ENCODE measurements at regions not wholly inside any gene's neighbourhood (a gene's known extent, or its start where the extent isn't known, plus 50 kb on each side); places are given as distances from the start of the nearest gene placed in this dataset.
"Not testable (repeated sequence)": the region's sequence is repeated elsewhere in the genome, so short reads cannot be mapped to it uniquely, and the experiment has no call there.

- DNase-seq = no peak
Measured at GRCh38 chr20:56875052-56875659, 246.1 kb downstream of the TFAP2C start.

DNA sequence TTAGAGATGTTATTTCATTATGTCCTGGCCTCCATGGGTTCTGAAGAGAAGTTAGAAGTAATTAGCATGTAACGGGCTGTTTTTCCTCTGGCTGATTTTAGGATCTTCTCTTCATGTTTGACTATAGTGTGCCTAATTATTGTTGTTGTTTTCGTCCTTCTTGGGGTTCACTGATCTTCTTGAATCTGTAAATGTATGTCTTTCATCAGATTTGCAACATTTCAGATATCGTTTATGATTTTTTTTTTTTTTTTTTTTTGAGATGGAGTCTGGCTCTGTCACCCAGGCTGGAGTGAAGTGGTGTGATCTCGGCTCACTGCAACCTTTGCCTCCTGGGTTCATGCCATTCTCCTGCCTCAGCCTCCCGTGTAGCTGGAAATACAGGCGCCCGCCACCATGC, 246.7 kb downstream of the TFAP2C start:
- no peak for DNase-seq

DNA sequence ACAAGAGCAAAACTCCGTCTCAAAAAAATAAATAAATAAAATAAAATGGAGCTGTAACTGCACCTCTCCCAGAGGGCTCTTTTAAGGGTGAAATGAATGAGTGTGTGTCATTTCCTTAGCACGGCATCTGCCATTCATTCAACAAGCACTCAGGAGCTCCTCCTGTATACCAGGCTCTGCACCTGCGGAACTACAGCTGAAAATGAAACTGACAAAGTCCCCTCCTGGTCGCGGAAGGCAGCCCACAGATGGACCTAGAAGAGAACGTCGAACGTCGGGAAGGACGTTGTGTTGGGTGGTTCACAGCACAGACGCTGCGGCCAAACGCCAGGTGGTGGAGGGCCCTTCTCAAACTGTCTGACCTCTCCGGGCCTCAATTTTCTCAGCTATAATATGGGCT, 256.4 kb downstream of the TFAP2C start:
- no peak for DNase-seq

- no peak for DNase-seq
Measured at GRCh38 chr20:56890011-56890410, 260.9 kb downstream of the TFAP2C start.

DNA sequence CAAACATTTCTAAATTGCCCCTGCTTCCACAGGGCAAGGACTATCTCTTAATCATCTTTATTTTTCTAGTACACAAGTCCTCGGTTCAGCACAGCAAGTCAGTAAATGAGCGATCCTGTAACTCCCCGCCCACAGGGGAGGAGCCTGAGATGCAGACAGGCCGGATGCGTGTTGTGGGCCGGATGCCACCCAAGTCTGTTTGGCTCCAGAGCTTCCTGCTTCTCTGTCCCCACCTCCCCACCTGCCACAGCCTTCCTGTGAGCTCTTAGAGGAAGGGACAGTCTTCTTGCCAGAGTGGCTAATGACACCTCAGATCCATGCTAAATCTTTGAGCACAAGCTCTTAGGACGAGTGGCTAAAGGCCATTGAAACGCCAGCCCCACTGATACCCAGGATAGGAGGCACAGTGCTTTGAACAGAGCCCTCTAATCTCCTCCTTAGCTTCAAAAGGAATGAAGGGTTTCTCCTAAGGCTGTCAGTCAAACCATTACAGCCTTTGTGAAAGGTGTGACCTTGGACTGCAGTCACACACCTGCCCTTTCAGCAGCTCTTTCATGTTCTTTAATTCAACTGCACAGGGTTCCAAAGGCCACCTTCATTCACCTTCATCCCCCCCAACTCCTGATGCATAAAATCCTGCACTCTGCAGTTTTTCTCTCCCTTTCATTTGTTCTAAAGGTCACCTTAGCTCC, 264.3 kb downstream of the TFAP2C start:
- DNase-seq = no peak

DNA sequence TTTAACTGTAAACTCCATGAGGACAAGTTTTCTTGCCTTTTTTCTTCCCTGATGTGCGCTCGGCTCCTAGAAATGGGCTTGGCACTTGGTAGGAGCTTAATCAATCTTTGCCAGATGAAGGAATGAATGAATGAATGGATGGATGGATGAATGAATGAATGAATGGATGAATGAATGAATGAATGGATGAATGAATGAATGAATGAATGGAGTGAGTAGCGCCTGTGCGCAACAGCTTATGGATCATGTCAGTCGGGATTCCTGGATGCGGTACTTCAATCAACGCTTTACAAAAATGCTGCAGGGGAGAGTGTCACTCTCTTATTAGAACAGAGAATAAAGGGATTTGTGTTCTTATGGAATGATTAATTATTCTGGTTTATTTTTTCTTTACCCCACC, 267.3 kb downstream of the TFAP2C start:
- no peak for DNase-seq

GRCh38 chr20:56897318-56897957, 268.3 kb downstream of the TFAP2C start:
- DNase-seq = no peak

DNA sequence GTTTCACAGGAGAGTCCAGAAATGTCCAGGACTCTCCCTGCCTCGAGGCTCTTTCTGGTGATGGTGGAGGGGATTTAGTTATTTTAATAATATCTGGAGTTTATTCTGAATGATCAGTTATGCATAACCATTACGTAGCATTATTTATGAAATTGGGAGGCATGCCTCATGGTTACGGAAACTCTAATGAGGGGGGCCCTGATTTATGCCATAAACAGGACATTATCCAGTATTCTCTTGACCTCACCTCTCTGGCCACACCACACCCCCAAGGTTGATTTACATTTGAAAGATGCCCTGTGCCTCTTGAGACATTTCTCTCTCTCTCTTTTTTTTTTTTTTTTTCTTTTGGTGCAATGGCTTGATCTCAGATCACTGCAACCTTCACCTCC, 268.8 kb downstream of the TFAP2C start:
- DNase-seq = no peak

DNA sequence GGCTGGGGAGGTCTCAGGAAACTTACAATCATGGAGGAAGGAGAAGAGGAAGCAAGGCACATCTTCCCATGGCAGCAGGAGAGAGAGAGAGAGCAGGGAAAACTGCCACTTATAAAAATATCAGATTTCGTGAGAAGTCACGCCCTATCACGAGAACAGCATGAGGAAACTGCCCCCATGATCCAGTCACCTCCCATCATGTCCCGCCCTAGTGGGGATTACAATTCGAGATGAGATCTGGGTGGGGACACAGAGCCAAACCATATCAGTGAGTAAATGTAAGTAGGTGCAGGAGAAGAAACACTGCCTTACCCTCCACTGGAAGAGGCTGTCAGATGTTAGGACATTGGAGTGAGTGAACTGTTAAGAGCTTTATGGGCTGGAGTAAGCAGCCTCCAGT, 270.4 kb downstream of the TFAP2C start:
- DNase-seq = no peak

- no peak for DNase-seq
Measured at GRCh38 chr20:56900252-56900651, 271.1 kb downstream of the TFAP2C start.

GRCh38 chr20:56903421-56903820, 274.3 kb downstream of the TFAP2C start:
- no peak for DNase-seq

- no peak for DNase-seq
Measured at GRCh38 chr20:56903858-56904257, 274.8 kb downstream of the TFAP2C start.

DNA sequence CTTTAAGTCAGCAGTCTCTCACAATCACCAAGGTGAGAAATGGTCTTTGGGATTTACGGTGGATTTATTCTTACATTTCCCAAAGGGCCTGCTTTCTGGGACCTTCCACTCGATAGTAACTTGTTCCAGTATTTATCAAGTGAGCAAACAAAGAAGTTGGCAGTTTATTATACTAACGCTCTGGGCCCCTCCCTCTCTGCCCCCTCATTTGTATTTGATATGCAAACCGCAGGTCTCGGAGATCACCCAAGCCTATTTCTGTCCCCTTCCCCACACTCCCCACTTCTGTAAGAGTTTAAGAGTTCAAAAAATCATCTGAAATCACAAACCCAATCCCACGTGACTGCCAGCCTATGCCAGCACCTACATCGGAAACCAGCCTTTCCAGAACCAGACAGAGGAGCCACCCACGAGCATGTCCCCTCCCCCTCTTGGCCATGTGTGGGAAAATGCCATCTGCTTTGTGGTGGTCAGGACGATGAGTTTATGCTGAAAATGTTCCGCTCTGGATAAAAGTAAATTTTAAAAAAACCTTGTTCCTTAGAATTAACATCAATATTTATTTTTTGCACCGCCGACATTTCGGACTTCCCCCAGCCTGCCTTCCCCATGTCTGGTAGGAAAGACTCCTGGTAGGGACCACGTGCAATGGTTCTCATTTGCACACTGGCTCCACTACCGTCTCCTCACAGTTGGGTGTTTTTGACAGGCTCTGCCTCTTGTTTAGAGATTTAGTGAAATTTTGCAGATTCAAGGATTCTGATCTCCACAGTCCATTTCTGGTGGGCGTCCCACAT, 281.0 kb downstream of the TFAP2C start:
- DNase-seq = no peak

- DNase-seq = no peak
Measured at GRCh38 chr20:56911946-56912345, 282.8 kb downstream of the TFAP2C start.

DNA sequence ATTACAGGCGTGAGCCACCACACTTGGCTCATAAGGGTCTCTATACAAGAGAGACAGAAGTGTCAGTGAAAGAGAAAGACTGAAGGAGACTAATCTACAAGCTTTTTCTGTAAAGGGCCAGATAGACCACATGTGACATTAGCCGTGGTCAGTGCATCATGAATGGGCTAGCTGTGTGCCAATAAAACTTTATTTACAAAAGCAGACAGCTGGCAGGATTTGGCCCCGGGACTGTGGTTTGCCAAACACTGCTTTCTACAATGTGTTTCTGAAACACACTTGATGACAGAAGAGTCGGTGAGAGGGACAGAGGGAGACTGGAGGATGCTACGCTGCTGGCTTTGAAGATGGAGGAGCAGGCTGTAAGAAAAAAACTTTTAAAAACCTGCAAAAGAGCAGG, 285.4 kb downstream of the TFAP2C start:
- no peak for DNase-seq

GRCh38 chr20:56916345-56916622, 287.2 kb downstream of the TFAP2C start:
- DNase-seq = no peak

GRCh38 chr20:56920041-56920440, 290.9 kb downstream of the TFAP2C start:
- not testable (repeated sequence) for DNase-seq

- DNase-seq = no peak
Measured at GRCh38 chr20:56922497-56922896, 293.4 kb downstream of the TFAP2C start.

DNA sequence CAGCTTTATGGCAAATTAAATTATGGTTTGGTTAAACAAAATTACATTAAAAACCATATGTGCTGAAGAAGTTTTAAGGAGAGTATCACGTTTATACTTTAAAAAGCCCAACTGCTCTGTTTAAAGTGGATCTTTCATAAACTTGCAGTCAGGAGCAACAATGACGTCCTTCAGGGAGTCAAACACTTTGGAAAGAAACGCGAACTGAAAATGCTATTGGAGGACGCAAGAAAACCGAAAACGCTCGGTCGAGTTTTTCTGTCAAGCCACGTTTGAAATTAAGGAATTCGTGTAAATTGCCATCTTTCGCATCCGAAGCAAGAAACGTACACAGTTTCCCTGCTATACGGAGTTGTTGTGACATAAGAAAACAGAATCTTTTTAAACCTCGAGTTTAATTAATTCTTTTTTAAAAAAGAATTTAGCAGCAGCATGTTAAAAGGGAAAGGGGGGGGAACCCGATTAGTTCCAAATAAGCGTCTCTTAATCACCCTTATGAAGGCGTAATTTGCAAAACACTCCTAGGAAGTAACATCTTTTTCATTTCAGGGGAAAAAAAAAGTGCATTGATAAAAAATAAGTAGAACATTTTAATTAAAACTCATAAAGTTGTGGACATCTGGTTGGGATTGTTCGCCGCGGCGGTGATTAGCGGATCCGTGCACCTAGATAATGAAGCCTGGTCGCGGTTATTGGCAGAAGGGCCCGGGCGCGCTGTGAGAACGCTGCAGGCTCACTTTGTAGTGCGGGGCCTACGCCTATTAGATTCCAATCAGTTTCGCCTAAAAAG, 295.4 kb downstream of the TFAP2C start:
- DNase-seq = no peak

DNA sequence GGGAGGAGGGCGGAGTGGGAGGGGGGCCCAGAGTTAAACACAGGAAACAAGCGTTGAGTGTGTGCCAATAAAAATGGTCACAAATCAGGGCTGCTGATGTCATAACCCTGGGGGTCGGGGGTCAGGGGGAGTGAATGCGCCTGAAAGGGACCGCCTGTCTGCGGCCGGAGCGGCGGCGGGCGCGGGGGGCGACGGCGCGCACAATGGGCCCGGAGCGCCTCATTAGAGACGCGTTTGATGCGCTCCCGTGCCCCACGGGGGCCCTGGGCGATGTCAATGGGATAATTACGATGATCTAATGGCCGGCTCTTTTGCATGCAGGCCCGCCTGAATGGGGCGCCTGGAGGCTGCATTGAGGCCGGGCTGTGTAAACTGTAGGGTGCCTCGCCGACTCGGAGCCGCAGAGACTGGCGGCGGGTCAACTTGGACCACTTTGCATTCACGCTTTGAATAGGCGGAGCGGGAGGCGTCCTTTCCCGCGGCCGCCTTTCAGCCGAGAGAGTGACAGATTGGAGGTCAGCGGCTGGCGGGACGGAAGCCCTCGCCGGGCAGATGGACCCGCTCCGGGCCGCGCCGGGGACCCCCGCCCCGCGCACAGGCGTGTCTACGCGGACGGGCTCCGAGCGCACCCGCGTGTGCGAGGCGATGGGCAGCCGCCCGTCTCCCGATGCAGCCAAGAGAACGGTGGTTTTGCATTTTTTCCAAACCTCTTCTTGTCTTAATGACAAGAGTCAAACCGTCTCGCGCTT, 296.1 kb downstream of the TFAP2C start:
- DNase-seq = peak; percentile 8

DNA sequence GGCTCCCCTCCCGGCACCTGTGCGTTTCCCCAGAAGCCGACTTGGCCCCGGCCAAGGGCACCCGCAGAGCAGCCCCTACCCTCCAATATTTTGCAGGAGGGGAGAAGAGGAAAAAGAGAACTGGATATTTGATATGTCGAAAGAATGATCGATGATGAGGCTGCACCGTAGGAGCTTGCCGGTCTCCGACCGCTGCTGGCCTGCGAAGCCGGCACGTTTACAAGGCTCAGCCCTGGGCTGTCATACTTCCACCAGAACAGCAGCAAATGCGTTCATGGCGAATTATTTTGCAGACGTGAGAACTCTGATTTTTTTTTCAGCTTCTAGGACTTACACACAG, 296.7 kb downstream of the TFAP2C start:
- DNase-seq = no peak

- no peak for DNase-seq
Measured at GRCh38 chr20:56926501-56926900, 297.4 kb downstream of the TFAP2C start.
